Frontal cortex (tissue), 3 donors: ENCODE measurements at regions not wholly inside any gene's neighbourhood (a gene's known extent, or its start where the extent isn't known, plus 50 kb on each side); places are given as distances from the start of the nearest gene placed in this dataset.

Experiments
- DNase-seq, 2 donors: peaks; one replicate each; pipeline ENCODE4 v3.0.0; 2012; ENCODE audit warnings: low spot score in 2 of 2
- FAIRE-seq: peaks from 2 replicates; lab custom pipeline; 2012; peaks lifted over from hg19 to GRCh38; lab: Jason Lieb, UNC
- donor health status: control.
- donor health status: control.
- donor health status: control.

DNA sequence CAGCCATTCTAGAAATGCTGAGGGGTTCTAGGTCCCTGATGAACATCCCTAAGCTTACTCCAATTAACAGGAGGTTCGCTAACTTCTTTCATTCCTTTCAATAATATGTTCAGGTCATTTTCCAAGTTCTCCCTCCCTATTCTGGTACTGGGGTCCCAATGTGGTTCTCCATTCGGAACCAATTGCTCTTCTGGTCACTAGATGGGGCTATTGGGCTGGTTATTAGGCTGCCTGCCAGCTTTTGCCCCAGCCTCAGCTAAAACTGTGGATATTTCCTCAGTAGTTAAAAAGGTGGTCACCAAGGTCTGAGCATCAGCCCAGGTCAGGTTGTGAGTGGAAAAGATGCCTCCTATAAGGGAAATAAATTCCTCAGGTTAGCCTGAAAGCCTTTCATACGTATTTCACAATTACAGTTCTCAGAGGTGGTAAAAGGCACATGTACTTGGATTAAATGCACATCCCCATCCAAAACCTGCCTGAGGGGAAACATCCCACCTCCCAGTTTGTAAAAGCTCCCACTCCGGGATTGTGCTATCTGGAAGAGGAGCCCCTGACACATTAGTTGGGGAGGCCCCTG is 161.1 kb upstream of the CCDC179 start:
- DNase-seq (peak in 1 of 2 donors; percentile 28), FAIRE-seq (no peak)

DNA sequence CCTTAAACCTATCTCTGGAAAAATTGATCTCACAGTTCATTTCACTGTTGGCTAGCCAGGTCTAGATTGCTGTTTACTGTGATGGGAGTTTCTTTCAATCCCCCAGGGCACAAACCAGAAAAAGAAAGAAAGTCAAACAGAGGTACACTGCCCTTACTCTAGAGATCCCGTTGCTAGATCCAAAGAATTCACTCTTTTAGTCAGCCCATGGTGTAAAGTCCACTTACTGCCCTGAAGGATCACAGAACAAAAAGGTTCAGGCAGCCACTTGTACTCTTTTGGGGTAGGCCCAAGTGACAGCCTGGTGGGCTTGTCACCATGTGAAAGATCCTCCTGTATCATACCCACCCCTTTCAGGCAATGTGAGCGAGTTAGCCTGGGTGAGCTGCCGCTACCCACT is 162.6 kb upstream of the CCDC179 start:
- DNase-seq (no peak), FAIRE-seq (no peak)

DNA sequence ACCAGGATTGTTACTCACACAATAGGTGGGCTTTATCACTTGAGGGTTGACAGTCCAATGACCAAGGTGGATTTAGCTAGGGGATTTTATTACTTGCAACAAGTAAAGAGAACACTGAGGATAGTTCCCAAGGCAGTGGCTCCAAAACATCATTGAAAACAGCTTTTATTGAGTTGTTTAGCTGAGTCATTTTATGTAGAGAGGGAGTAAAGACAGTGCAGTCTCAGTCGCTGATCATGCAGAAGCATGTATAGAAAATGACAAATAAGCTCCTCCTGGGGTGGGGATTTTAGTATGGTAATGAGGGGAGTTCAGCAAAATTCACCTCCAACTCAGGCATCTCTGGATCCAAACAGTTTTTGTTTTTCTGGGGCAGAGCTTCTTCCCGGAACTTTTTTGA is 163.0 kb upstream of the CCDC179 start:
- DNase-seq (no peak), FAIRE-seq (no peak)

DNA sequence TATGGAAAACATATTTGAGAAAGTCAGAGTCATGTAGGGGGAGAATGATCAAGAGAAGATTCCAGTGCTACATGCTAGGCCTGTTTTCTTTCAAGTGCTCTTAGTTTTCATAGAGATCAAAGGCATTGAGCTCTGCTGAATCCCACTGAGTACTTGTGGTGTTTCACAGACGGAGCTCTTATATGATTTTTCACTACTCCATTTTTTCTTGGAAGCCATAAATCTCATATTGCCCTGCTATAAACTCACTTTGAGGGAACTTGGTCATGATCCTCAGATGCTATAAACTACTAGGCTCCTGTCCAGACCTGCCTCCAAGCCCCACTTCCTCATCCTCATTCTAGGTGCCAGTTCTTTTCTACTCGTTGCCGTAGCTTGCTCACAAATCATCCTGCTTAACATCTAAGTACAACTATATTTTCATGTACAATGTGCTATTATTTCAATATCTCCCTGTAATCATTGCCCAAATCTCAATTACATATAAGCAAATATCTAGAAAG is 180.8 kb upstream of the CCDC179 start:
- DNase-seq (no peak), FAIRE-seq (no peak)

DNA sequence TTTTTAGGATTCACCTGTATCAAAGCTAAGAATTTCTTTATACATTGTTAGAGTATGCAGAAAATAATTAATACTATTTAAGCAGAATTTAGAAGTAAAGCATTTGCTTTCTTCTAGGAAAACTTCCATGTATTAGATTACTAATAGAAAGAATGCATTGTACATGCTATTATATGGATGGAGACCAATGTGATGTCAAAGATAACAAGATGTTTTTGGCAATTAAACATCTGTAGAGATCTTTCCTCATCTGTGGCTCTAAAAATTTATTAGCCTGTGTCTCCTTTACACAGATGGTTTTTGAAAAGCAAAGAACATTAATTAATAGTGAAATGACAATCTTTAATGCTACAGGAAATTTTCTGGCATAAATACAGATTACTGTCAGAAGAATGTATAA is 198.4 kb upstream of the CCDC179 start:
- DNase-seq (no peak), FAIRE-seq (no peak)

DNA sequence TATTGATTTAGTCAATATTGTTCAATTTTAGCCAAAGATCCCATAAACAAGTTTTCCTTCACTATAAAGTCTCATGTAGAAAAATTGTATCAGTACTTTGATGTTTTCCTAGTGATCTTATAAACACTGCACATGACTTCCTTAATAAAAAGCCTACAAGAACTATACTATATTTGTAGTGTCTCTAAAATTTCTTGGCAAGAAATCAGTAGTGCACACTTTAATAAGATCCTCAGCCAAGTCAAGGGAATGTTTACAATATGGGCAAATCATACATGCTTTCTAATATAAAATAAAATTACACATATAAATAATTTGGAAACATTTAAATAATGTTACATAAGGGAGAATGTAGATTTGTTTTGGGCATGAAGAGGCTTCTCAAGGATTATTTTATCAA is 203.0 kb upstream of the CCDC179 start:
- no peak for FAIRE-seq

DNA sequence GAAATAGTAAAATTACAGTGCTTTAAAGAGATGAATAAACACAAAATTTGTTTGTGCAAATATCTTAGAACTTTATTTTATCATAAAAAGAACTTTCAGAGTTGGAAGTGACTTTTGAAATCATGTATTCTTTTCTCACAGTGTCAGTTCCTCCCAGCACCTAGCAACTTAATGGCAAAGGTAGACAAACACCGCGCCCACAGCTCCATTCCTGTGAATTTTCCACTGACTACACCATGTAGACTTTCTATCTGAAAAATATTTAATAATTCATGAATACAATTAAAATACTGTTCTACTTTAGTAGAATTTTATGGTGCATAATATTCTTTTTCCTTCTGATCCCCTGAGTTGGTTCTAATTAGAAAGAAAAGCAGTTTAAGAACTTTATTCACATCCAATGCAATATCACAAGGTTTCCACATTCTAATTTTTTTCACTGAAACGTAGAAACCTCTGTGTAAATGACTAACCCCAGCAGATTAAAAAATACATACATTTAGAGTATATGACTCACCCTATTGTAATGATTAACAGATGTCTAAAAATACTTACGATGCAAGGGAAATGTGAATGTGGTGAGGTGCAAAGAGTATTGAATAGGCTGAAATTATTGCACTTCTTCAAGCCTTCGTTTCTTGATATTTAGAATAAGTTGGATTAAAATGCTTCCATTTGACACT is 218.2 kb upstream of the CCDC179 start:
- no peak for DNase-seq
- no peak for FAIRE-seq

More for the DNA sequence above, 203.0 kb upstream of the CCDC179 start:
- DNase-seq = no peak

DNA sequence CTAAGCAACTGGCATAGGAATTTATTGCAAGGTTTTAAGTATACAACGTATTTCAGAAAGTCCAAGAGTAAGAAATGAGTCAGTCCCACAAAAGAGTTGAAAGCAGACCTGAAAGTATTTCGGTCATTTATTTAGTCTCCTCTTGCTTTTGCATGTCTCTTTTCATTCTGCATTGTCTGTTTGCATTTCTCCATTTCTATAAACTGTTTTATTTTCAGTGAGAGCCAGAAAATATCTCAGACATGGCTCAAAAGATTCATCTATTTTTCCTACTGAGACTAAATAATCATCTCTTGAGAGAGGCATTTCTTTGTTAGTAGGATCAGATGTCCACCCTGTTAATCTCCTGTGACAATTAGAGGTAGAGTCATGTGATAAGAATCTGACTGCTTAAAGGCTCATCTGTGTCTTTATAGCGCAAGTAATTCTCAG is 219.1 kb upstream of the CCDC179 start:
- no peak for FAIRE-seq
- DNase-seq = no peak

DNA sequence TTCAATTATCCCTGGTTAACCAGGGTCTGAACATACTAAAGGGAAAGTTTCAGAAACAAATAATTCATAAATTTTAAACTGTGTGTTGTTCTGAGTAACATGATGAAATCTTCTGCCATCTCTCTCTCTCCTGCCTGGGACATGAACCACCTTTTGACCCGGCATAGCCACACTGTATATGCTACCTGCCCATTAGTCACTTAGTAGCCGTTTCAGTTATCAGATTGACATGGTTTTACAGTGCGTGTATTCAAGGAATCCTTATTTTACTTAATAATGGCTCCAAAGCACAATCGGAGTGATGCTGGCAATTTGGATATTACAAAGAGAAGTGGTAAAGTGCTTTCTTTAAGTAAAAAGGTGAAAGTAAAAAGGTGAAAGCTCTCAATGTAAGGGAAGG is 227.1 kb upstream of the CCDC179 start:
- no peak for FAIRE-seq
- DNase-seq = no peak

DNA sequence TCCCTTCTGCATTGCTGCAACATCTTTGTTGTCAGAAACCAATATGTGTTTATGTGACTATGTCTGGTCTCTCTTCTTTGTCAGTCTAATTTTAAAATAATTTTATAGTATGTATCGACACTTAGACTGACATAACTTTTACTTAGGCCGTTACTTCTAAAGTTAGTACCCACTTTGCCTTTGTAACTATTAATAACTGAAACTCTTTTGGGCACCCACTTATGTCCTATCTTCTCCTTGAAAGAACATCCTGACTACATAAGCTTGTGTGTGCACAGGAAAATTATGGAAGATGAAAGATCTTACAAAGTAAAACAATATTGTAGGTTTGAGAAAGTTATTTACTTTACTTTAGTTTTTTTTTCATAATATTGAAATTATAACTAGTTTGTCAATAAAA is 230.4 kb upstream of the CCDC179 start:
- FAIRE-seq = no peak

DNA sequence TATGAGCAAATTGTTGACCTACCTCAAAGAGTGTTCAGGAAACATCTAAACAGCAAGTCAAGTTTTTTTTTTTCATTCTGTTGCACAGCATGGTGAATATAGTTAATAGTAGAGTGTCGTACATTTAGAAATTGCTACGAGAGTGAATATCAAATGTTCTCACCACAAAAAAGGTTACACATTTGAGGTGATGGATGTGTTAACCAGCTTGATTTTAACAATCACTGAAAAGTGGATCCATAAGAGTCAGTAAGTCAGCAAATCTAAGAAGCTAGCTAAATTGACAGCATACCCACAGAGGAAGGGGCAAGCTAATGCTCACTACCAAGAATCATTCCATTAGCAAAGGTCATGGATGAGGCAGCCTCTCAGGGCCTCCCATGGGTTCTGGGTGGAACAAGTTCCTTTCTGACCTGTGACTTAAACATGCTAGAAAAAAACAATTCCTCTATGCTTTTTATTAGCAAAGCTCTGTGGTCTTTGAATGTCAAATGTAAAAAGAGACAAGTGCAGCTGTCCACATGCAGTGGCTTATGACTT is 235.4 kb upstream of the CCDC179 start:
- DNase-seq (no peak), FAIRE-seq (no peak)

More for the DNA sequence above, 230.4 kb upstream of the CCDC179 start:
- no peak for DNase-seq

DNA sequence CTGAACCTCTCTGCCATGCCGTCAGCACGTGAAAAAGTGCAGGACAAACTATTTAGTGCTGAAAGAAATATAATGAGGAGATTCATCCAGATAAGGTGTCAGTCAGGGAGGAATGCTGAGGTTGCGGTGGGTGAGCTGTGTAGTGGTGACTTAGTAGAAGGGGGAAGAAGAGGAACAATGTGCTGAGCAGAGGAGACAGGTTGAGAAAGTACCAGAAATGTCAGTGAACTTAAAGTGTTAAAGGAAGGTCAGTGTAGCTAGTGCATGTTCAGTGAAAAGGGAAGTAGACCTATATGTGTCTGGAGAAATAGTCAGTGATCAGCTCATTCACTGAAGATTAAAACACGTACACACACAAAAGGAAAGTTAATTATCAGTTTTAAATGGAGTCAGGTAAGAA is 237.6 kb upstream of the CCDC179 start:
- FAIRE-seq (no peak), DNase-seq (no peak)

DNA sequence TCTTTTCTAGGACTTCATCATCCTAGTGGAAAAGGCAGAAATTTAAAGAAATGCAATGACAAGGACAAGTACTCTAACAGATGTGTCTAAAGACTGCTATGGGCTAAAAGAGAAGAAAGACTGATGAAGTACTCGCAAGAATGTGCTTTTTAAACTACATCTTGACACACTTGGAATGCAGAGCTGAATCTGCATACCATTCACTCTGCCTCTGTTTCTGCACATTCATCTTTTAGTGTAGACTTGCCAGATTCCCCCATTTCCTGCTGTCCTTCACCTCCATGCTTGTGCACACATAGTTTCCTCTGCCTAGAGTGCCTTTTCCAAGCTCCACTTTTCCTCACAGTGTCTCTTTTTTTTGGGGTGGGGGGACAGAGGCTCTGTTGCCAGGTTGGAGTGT is 239.0 kb upstream of the CCDC179 start:
- DNase-seq = no peak
- FAIRE-seq = no peak

DNA sequence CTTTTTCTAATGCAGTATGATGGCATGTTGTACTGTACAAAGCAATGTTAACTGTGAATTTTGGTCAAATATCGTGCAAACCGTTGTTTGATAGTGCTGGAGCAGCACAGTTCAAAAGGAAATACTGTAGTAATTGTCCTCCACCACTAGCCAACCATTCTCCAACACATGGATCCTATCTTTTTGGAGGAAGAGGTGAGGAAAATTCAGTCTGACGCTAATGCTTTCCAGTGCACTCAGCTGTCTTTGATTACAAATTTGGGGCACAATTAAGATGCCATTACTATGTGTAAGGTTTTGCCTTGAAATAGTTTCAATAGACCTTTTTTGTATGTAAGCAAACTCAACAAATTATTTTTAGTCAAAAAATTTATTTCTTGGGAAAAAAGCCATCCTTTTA is 240.5 kb upstream of the CCDC179 start:
- FAIRE-seq (no peak), DNase-seq (no peak)

DNA sequence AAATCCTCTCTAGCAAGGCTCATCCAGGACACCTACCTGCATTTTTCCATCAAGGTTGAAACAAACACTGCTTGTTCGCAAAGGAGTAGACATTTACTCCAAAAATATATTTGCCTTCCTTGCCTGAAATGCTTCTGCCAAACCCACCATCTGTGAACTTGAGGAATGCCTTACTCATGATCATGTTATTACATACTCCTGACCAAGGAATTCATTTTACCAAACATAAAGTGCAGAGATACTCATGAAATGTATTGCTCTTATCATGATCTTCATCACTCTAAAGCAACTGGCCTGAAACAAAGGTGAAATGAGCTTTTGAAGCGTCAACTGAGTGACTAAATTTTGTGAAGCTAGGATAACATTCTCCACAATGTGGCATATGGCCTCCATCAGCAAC is 243.1 kb upstream of the CCDC179 start:
- no peak for DNase-seq
- FAIRE-seq = no peak

DNA sequence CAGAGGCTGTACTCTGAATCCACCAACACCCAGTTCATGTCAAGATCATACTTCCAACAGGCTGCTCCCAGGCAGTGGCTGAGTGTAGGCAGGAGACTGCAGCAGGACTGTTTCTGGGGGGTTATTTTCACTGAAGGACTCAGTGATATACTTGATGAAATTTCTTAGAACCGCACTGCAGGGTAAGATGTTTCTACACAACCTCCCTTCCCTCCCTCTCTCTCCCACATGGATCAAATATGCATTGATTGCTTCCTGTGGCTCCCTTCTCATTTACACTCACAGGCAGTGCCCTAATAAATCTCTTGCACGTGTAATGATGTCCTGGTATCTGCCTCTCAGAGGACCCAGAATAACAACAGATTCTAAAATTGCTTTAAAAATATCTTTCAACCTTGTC is 251.3 kb upstream of the CCDC179 start:
- FAIRE-seq (no peak), DNase-seq (no peak)

DNA sequence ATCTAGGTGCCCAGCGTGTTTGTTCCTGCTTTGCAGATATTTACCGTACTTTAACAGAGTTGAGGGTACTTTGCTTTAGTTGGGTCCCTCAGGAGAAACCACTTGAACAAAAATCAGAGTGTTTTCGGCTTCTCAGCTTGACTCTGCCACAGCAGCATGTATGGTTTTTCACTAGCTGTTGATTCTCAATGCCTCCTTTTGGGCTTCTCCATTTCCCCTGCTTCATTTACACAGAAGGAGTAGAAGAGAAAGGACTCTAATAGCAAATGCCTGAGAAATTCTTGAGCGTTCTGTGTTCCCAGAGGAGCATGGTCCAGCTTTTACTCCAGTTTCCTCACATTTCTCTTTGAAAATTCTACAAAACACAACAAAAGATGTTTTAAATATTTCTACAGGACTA is 252.1 kb upstream of the CCDC179 start:
- DNase-seq (no peak), FAIRE-seq (no peak)

DNA sequence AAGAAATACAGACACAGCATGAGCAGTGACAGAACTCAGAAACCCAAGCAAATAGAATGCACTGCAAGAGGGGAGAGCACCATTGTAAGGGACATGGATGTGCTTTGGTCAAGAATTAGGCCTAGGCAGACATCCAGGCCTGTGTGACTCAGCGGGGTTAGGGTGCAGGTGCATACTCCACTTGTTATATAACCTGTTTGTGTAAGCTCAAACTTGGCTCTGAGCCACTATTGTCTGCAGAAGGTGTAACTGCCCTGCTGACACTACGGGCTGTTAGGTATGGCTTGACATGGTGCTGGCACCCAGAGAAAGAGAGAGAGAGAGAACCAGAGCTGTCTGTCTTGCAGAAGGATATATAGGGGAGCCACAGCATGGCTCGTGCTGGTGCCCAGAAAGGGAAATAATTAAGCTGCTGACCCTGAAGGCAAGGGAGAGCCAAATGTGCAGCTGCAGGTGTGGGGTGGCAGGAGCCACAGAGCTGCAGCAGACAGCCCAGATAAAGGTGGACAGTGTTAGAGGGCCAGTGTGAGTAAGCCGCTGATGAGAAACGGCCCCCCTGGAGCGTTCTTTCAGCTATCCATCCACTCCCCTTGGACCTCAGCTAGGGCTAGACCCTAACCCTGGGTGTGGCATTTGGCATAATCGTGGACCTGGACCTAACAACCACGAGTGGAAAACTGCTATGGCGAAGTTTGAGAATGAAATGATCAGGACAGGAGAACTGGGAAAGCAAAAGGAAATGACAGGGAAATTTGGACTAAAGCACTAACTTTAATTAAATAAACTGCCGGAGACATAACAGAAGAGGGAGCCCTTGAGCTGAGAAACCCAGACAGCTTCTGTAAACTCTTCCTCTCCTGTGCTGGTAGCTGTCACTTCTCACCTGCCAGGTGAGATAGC is 253.0 kb upstream of the CCDC179 start:
- DNase-seq = peak; percentile 2 to 16
- no peak for FAIRE-seq

DNA sequence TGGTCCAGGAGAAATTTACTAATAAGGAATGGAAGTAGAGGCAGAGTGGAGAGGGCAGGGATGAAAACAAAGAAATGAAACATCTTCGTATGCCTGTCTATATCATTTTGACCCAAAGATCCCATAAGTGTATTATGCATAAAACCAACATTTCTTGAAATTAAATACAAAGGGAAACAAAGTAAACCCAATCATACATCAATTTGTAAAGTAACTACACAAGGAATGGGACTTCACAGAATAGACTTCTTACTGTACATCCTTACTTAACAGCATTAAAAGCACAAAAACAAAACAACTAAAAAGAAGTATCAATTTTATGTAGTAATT is 253.6 kb upstream of the CCDC179 start:
- FAIRE-seq (no peak), DNase-seq (no peak)

DNA sequence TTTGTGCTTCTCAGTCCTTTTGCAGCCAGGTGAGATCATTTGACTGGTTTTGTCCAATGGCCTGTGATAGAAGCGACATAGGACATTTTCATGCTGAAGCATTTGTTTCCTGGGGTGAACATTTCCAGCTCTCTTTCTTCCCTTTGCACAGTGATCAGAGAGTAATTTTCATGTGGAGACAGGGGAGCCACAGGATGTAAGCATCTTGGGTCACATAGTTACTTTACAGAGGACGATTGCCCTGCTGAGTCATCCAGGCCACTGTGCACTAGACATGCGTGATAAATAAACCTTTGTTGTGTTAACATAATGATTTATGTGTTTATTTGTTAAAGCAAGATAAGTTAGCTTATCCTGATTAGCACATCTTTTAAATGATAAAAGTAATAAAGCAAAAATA is 263.5 kb upstream of the CCDC179 start:
- FAIRE-seq = no peak

DNA sequence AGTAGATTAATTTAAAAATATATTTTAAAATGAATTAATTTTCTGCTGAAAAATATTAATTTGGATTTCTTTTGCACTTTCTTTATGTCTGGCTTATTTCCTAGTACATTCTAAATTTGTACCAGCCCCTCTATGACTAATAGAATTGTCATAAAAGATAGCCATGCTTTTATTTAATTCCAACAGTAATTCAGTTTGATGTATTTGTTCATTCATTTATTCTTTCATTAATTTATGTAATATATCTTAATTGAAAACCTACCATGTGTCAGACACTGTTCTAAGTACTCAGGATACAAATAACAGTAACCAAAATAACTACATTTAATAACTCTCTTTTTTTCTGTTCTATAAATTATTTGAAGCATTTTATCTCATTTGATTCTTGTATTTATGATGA is 264.0 kb upstream of the CCDC179 start:
- no peak for FAIRE-seq

More for the DNA sequence above, 263.5 kb upstream of the CCDC179 start:
- DNase-seq = no peak

More for the DNA sequence above, 264.0 kb upstream of the CCDC179 start:
- DNase-seq = no peak
